ENCODE measurements at regions not wholly inside any gene's neighbourhood (a gene's known extent, or its start where the extent isn't known, plus 50 kb on each side); places are given as distances from the start of the nearest gene placed in this dataset.

- Histone ChIP-seq H3K4me3 (no peak overlapping the region), H3K27me3 (no peaks in the 10 kb centered on the region), H3K27ac (no peak overlapping the region), H3K4me1 (no peaks in the 10 kb centered on the region), H3K9me3 (no peaks in the 10 kb centered on the region), H3K36me3 (no peaks in the 10 kb centered on the region)
- 61 to 62% methylated on average over 7 to 8 of the region's 8 CpGs for WGBS, 2 donors
- DNase-seq, result no peak
- intact Hi-C loops (cut with DNase I), result no loop called here
- no peak for TF ChIP-seq CTCF (IDR thresholded peaks at IDR 0.05)
Observed at GRCh38 chr12:126588586-126589249, 1523.5 kb downstream of the AACS start.

GRCh38 chr12:126591533-126591932 lies 1526.3 kb downstream of the AACS start:
- Histone ChIP-seq H3K36me3 (no peaks in the 10 kb centered on the region), H3K9me3 (no peaks in the 10 kb centered on the region), H3K27me3 (no peaks in the 10 kb centered on the region), H3K4me3 (no peak overlapping the region), H3K4me1 (no peaks in the 10 kb centered on the region), H3K27ac (no peak overlapping the region)
- WGBS, 2 donors, result 43 to 53% methylated on average over 2 of the region's 2 CpGs
- no peak for TF ChIP-seq CTCF (IDR thresholded peaks at IDR 0.05)
- TF ChIP-seq POLR2A (IDR thresholded peaks at IDR 0.05), result no peak
- intact Hi-C loops (cut with DNase I), result no loop called here
- no peak for DNase-seq

GRCh38 chr12:126601184-126602170 lies 1536.2 kb downstream of the AACS start:
- Histone ChIP-seq H3K4me1 (no peaks in the 10 kb centered on the region), H3K27me3 (no peaks in the 10 kb centered on the region), H3K27ac (no peak overlapping the region), H3K36me3 (no peaks in the 10 kb centered on the region), H3K4me3 (no peak overlapping the region), H3K9me3 (no peaks in the 10 kb centered on the region)
- TF ChIP-seq CTCF (IDR thresholded peaks at IDR 0.05) (no peak), POLR2A (IDR thresholded peaks at IDR 0.05) (no peak)
- DNase-seq, result no peak
- WGBS, 2 donors, result 47 to 53% methylated on average over 5 of the region's 5 CpGs
- intact Hi-C loops (cut with DNase I), result no loop called here

GRCh38 chr12:126602612-126603011 lies 1537.4 kb downstream of the AACS start:
- no peaks in the 10 kb centered on the region for H3K9me3 ChIP-seq
- no peaks in the 10 kb centered on the region for H3K4me1 ChIP-seq
- no peaks in the 10 kb centered on the region for H3K36me3 ChIP-seq
- no peak overlapping the region for H3K4me3 ChIP-seq
- intact Hi-C loops (cut with DNase I), result no loop called here
- 73 to 77% methylated on average over 7 of the region's 7 CpGs for WGBS, 2 donors
- TF ChIP-seq POLR2A (IDR thresholded peaks at IDR 0.05), result no peak
- no peak for TF ChIP-seq CTCF (IDR thresholded peaks at IDR 0.05)
- DNase-seq, result no peak
- H3K27ac ChIP-seq, result no peak overlapping the region
- no peaks in the 10 kb centered on the region for H3K27me3 ChIP-seq

GRCh38 chr12:126607157-126607556 lies 1541.9 kb downstream of the AACS start:
- 33 to 80% methylated on average over 1 of the region's 1 CpG for WGBS, 2 donors
- H3K9me3 ChIP-seq, result peaks cover 0 to 2% (median 0%) of the 10 kb centered on the region in 3 donors
- intact Hi-C loops (cut with DNase I), result no loop called here
- no peaks in the 10 kb centered on the region for H3K27me3 ChIP-seq
- no peaks in the 10 kb centered on the region for H3K4me1 ChIP-seq
- no peak overlapping the region for H3K4me3 ChIP-seq
- no peak for DNase-seq
- TF ChIP-seq CTCF (IDR thresholded peaks at IDR 0.05), result no peak
- TF ChIP-seq POLR2A (IDR thresholded peaks at IDR 0.05), result no peak
- no peaks in the 10 kb centered on the region for H3K36me3 ChIP-seq
- no peak overlapping the region for H3K27ac ChIP-seq
